ENCODE measurements at regions not wholly inside any gene's neighbourhood (a gene's known extent, or its start where the extent isn't known, plus 50 kb on each side); places are given as distances from the start of the nearest gene placed in this dataset.
"Not testable (repeated sequence)": the region's sequence is repeated elsewhere in the genome, so short reads cannot be mapped to it uniquely, and the experiment has no call there.

- DNase-seq (ENCODE audit: low read depth) = no peak
- Histone ChIP-seq H3K27me3 (ENCODE audit: control insufficient read depth, insufficient read depth, low read length) (no peaks in the 10 kb centered on the region), H3K4me3 (ENCODE audit: low read depth, low read length) (no peak overlapping the region), H3K36me3 (ENCODE audit: control insufficient read depth, insufficient read depth, low read length) (no peaks in the 10 kb centered on the region)
- FAIRE-seq = no peak
- TF ChIP-seq CTCF (IDR thresholded peaks at IDR 0.05; ENCODE audit: insufficient read depth, low read length, severe bottlenecking) = no peak
Measured at GRCh38 chr12:46602474-46602873, 223.3 kb downstream of the SLC38A4 start.

GRCh38 chr12:46590991-46591703 is 218.6 kb upstream of the SLC38A2 start:
- no peak overlapping the region for H3K4me3 ChIP-seq (ENCODE audit: low read depth, low read length)
- no peaks in the 10 kb centered on the region for H3K27me3 ChIP-seq (ENCODE audit: control insufficient read depth, insufficient read depth, low read length)
- no peak for TF ChIP-seq CTCF (IDR thresholded peaks at IDR 0.05; ENCODE audit: insufficient read depth, low read length, severe bottlenecking)
- DNase-seq (ENCODE audit: low read depth) (peak; percentile 32), FAIRE-seq (no peak)
- no peaks in the 10 kb centered on the region for H3K36me3 ChIP-seq (ENCODE audit: control insufficient read depth, insufficient read depth, low read length)

- H3K27me3 ChIP-seq (ENCODE audit: control insufficient read depth, insufficient read depth, low read length) = no peaks in the 10 kb centered on the region
- peak; percentile 90 for DNase-seq (ENCODE audit: low read depth)
- no peak overlapping the region for H3K4me3 ChIP-seq (ENCODE audit: low read depth, low read length)
- no peak for TF ChIP-seq CTCF (IDR thresholded peaks at IDR 0.05; ENCODE audit: insufficient read depth, low read length, severe bottlenecking)
- no peak for FAIRE-seq
- H3K36me3 ChIP-seq (ENCODE audit: control insufficient read depth, insufficient read depth, low read length) = no peaks in the 10 kb centered on the region
Measured at GRCh38 chr12:46585854-46586621, 213.5 kb upstream of the SLC38A2 start.

GRCh38 chr12:46584098-46584497 is 211.5 kb upstream of the SLC38A2 start:
- not testable (repeated sequence) for DNase-seq (ENCODE audit: low read depth); H3K4me3 ChIP-seq (ENCODE audit: low read depth, low read length); FAIRE-seq; H3K36me3 ChIP-seq (ENCODE audit: control insufficient read depth, insufficient read depth, low read length); H3K27me3 ChIP-seq (ENCODE audit: control insufficient read depth, insufficient read depth, low read length)

- not testable (repeated sequence) for DNase-seq (ENCODE audit: low read depth); H3K36me3 ChIP-seq (ENCODE audit: control insufficient read depth, insufficient read depth, low read length); FAIRE-seq; H3K4me3 ChIP-seq (ENCODE audit: low read depth, low read length); H3K27me3 ChIP-seq (ENCODE audit: control insufficient read depth, insufficient read depth, low read length)
Measured at GRCh38 chr12:46581990-46582389, 209.4 kb upstream of the SLC38A2 start.

GRCh38 chr12:46580445-46580844 is 207.9 kb upstream of the SLC38A2 start:
- Histone ChIP-seq H3K27me3 (ENCODE audit: control insufficient read depth, insufficient read depth, low read length) (no peaks in the 10 kb centered on the region), H3K36me3 (ENCODE audit: control insufficient read depth, insufficient read depth, low read length) (no peaks in the 10 kb centered on the region), H3K4me3 (ENCODE audit: low read depth, low read length) (no peak overlapping the region)
- DNase-seq (ENCODE audit: low read depth) = peak; percentile 63
- no peak for TF ChIP-seq CTCF (IDR thresholded peaks at IDR 0.05; ENCODE audit: insufficient read depth, low read length, severe bottlenecking)
- FAIRE-seq = no peak

All from bronchial epithelial cell (primary cell).